ENCODE measurements at regions not wholly inside any gene's neighbourhood (a gene's known extent, or its start where the extent isn't known, plus 50 kb on each side); places are given as distances from the start of the nearest gene placed in this dataset.

GRCh38 chr13:62296812-62297211 lies 881.2 kb upstream of the PCDH20 start:
- no peak for DNase-seq (ENCODE audit: low spot score)

- no peak for DNase-seq (ENCODE audit: low spot score)
Observed at GRCh38 chr13:62294244-62294643, 878.6 kb upstream of the PCDH20 start.

GRCh38 chr13:62292714-62293480 lies 877.2 kb upstream of the PCDH20 start:
- no peak for DNase-seq (ENCODE audit: low spot score)

- DNase-seq (ENCODE audit: low spot score) = no peak
Observed at GRCh38 chr13:62290542-62290941, 874.9 kb upstream of the PCDH20 start.

GRCh38 chr13:62287764-62288163 lies 872.1 kb upstream of the PCDH20 start:
- no peak for DNase-seq (ENCODE audit: low spot score)

GRCh38 chr13:62280590-62280989 lies 864.9 kb upstream of the PCDH20 start:
- DNase-seq (ENCODE audit: low spot score) = no peak

GRCh38 chr13:62278271-62278670 lies 862.6 kb upstream of the PCDH20 start:
- DNase-seq (ENCODE audit: low spot score) = no peak

- no peak for DNase-seq (ENCODE audit: low spot score)
Observed at GRCh38 chr13:62251734-62252133, 836.1 kb upstream of the PCDH20 start.

- no peak for DNase-seq (ENCODE audit: low spot score)
Observed at GRCh38 chr13:62250501-62251201, 835.0 kb upstream of the PCDH20 start.

GRCh38 chr13:62246581-62246980 lies 830.9 kb upstream of the PCDH20 start:
- DNase-seq (ENCODE audit: low spot score) = no peak

- no peak for DNase-seq (ENCODE audit: low spot score)
Observed at GRCh38 chr13:62243106-62243505, 827.5 kb upstream of the PCDH20 start.

- DNase-seq (ENCODE audit: low spot score) = no peak
Observed at GRCh38 chr13:62234780-62235440, 819.3 kb upstream of the PCDH20 start.

GRCh38 chr13:62210951-62211350 lies 795.3 kb upstream of the PCDH20 start:
- no peak for DNase-seq (ENCODE audit: low spot score)

- DNase-seq (ENCODE audit: low spot score) = no peak
Observed at GRCh38 chr13:62209529-62209928, 793.9 kb upstream of the PCDH20 start.

- no peak for DNase-seq (ENCODE audit: low spot score)
Observed at GRCh38 chr13:62207388-62207787, 791.7 kb upstream of the PCDH20 start.

- no peak for DNase-seq (ENCODE audit: low spot score)
Observed at GRCh38 chr13:62206165-62206564, 790.5 kb upstream of the PCDH20 start.

GRCh38 chr13:62205273-62205672 lies 789.6 kb upstream of the PCDH20 start:
- no peak for DNase-seq (ENCODE audit: low spot score)

- no peak for DNase-seq (ENCODE audit: low spot score)
Observed at GRCh38 chr13:62194371-62194770, 778.7 kb upstream of the PCDH20 start.

- no peak for DNase-seq (ENCODE audit: low spot score)
Observed at GRCh38 chr13:62193919-62194318, 778.3 kb upstream of the PCDH20 start.

GRCh38 chr13:62185631-62186255 lies 770.1 kb upstream of the PCDH20 start:
- DNase-seq (ENCODE audit: low spot score) = no peak

GRCh38 chr13:62176051-62176450 lies 760.4 kb upstream of the PCDH20 start:
- DNase-seq (ENCODE audit: low spot score) = no peak

- no peak for DNase-seq (ENCODE audit: low spot score)
Observed at GRCh38 chr13:62173958-62174357, 758.3 kb upstream of the PCDH20 start.

Data from mesenteric fat pad (tissue), 1 donor.